Cardiac muscle cell (in vitro differentiated cells and primary cell): ENCODE measurements at regions not wholly inside any gene's neighbourhood (a gene's known extent, or its start where the extent isn't known, plus 50 kb on each side); places are given as distances from the start of the nearest gene placed in this dataset.
"Not testable (repeated sequence)": the region's sequence is repeated elsewhere in the genome, so short reads cannot be mapped to it uniquely, and the experiment has no call there.

Experiments used
- DNase-seq, 2 donors: peaks; one replicate each; pipeline versions ENCODE4 v3.0.0 to v3.0.0-alpha.2; 2010 to 2017; ENCODE audit warnings: low read depth in 1 of 2, low spot score in 1 of 2
- H3K27ac ChIP-seq: fragments of 200-600 bp; sonication (generic); 2 replicates; pipeline ENCODE4 v1.5.1; 2016
- H3K27me3 ChIP-seq: fragments of 200-600 bp; sonication (generic); 2 replicates; pipeline ENCODE4 v1.6.0; 2016; ENCODE audit warnings: control low read depth
- H3K36me3 ChIP-seq: fragments of 200-600 bp; sonication (generic); 2 replicates; pipeline ENCODE4 v1.5.1; 2016; ENCODE audit warnings: control low read depth
- H3K4me1 ChIP-seq: fragments of 200-600 bp; sonication (generic); 2 replicates; pipeline ENCODE4 v1.8.1; 2017; ENCODE audit warnings: low read depth, mild to moderate bottlenecking, mixed run types
- H3K4me3 ChIP-seq: fragments of 200-600 bp; sonication (generic); 2 replicates; pipeline ENCODE4 v1.5.1; 2016; ENCODE audit warnings: mild to moderate bottlenecking
- H3K9me3 ChIP-seq: fragments of 200-600 bp; sonication (generic); 2 replicates; pipeline ENCODE4 v1.5.1; 2017; ENCODE audit warnings: low read depth, mild to moderate bottlenecking, control low read depth
- CTCF ChIP-seq: IDR thresholded peaks from 2 replicates; pipeline ENCODE4 v1.5.1; 2012; ENCODE audit warnings: low read depth, mild to moderate bottlenecking, low read length

DNA sequence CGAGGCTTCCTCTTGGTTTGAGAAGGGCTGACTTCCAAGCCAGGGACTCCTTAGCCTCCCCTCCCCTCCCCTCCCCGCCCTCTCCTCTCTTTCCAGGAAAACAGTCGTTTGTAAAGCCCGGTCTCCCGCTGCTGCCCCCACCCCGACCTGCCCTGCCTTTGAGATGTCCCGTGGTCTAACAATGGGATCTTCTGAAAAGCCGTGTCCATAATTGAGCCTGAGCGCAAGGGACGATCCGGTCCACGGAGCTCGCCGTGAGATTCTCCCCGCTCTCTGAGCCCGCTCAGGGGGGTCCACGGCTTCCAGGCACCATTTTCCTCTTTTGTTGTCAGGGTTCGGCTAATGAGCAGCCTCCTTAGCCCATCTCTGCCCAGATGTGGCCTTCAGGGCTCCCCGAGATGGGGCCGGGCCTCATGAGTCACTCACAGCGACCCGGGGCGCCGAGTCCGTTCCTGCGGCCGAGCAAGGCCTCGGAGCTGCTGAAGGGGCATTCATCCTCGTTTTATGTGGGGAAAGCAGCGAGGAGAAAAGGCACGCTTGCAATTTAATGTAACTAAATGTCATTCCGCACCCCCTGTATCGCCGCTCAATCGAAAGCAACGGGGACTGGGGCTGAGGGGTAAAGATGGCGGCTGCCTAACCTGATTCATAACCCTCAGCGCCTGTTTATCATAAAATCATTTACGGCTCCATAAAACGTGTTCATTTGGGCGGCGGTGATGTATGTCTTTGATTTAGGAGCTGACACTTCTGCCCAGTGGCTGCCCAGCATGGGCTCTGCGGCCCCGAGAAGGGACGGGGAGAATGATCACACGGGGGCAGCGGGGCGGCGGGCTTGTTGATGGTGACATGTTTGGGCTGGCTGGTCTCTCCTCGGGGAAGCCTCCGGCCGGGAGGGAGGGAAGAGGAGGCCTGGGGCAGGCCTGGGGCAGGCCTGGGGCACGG is 232.6 kb upstream of the C1orf174 start:
- Histone ChIP-seq H3K27ac (no peak overlapping the region), H3K36me3 (no peaks in the 10 kb centered on the region), H3K4me1 (no peaks in the 10 kb centered on the region), H3K9me3 (no peaks in the 10 kb centered on the region), H3K27me3 (no peaks in the 10 kb centered on the region), H3K4me3 (no peak overlapping the region)
- no peak for DNase-seq
- no peak for TF ChIP-seq CTCF

DNA sequence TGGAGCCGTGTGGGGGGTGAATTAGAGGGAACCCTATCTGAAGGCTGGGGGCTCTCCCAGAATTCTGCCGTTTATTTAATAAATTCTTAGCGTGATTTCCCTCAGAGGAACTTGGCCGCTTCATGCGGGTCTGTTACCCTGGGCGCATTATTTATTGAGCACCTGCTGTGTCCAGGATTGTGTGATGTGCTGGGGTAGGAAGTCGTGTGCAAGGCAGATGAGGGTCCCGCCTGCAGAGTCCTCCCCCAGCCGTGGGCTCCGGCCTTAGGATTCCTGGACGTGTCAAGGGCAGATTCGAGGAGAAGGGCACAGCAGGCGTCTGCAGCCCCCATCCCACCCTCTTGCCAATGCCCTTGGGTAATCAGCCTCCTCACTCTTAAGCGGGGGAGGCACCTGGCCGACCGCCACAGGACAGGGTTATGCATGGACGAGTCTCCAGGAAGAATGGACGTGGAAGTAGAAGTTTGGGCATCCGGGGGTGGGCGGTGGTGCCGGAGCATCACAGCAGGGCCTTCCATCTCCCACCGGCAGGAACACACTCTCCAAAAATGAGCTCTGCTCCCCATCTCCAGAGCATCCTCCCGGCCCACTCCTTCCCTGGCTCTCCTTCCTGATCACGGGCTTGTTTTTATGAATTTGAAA is 233.3 kb upstream of the C1orf174 start:
- Histone ChIP-seq H3K4me1 (no peaks in the 10 kb centered on the region), H3K4me3 (no peak overlapping the region), H3K36me3 (no peaks in the 10 kb centered on the region), H3K27ac (no peak overlapping the region), H3K27me3 (no peaks in the 10 kb centered on the region), H3K9me3 (no peaks in the 10 kb centered on the region)
- no peak for TF ChIP-seq CTCF
- DNase-seq = no peak

DNA sequence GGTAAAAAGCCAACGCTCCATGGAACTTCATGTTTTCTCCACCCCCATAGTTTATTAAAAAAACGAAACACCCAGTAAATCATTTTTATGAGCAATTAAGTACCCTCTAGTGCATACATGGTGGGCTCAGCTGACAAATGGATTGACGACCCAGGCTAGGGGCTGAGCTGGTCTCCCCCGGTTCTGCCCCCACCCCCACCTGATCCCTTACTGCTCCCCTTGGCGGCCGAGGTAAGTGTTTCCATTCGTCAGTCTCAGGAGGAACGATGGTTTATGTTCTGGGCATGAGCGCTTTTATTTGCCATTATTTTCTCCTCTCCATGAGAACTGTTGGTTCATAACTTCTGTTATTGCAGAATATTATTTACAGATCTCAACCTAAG is 233.9 kb upstream of the C1orf174 start:
- DNase-seq = no peak

GRCh38 chr1:4135853-4136252 is 235.8 kb upstream of the C1orf174 start:
- not testable (repeated sequence) for DNase-seq, H3K27ac ChIP-seq, H3K36me3 ChIP-seq, H3K4me1 ChIP-seq, H3K4me3 ChIP-seq, H3K27me3 ChIP-seq, H3K9me3 ChIP-seq

More for the DNA sequence above, 233.9 kb upstream of the C1orf174 start:
- TF ChIP-seq CTCF = no peak
- Histone ChIP-seq H3K9me3 (no peaks in the 10 kb centered on the region), H3K27ac (no peak overlapping the region), H3K27me3 (no peaks in the 10 kb centered on the region), H3K4me1 (no peaks in the 10 kb centered on the region), H3K36me3 (no peaks in the 10 kb centered on the region), H3K4me3 (no peak overlapping the region)

- H3K4me3 ChIP-seq = no peak overlapping the region
- no peaks in the 10 kb centered on the region for H3K27me3 ChIP-seq
- no peaks in the 10 kb centered on the region for H3K4me1 ChIP-seq
- no peaks in the 10 kb centered on the region for H3K9me3 ChIP-seq
- DNase-seq = no peak
- no peak for TF ChIP-seq CTCF
- H3K36me3 ChIP-seq = no peaks in the 10 kb centered on the region
- no peak overlapping the region for H3K27ac ChIP-seq
These were observed 237.7 kb upstream of the C1orf174 start for GRCh38 chr1:4137621-4138415.

- TF ChIP-seq CTCF = no peak
- no peak overlapping the region for H3K4me3 ChIP-seq
- no peak for DNase-seq
- no peaks in the 10 kb centered on the region for H3K27me3 ChIP-seq
- H3K4me1 ChIP-seq = no peaks in the 10 kb centered on the region
- no peaks in the 10 kb centered on the region for H3K9me3 ChIP-seq
- H3K27ac ChIP-seq = no peak overlapping the region
- no peaks in the 10 kb centered on the region for H3K36me3 ChIP-seq
These were observed 239.6 kb upstream of the C1orf174 start for GRCh38 chr1:4139646-4140045.
